ENCODE measurements at regions not wholly inside any gene's neighbourhood (a gene's known extent, or its start where the extent isn't known, plus 50 kb on each side); places are given as distances from the start of the nearest gene placed in this dataset.
A peak's percentile ranks its signal among the peaks of the same experiment; 100 is the strongest.
"Not testable (repeated sequence)": the region's sequence is repeated elsewhere in the genome, so short reads cannot be mapped to it uniquely, and the experiment has no call there.

DNA sequence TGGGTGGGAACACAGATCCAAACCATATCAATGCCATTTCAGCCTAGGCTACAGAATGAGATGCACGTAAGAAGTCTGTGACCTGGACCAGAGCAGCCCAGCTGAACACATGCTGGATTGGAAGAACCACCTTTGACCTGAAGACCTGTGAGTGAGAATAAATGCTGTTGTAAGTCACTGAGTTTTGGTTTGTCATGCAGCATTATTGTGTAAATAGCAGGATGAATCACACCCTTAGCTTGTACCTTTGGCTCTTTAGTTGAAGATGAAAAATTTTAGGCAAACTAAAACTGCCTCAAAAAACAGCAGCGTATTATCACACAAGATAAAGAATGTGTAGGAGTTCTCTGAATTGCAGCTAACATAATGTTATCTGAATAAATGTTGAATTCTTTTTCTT lies 199.4 kb upstream of the LRIG3 start:
- DNase-seq (ENCODE audit: low read depth), result no peak
- TF ChIP-seq, protein P1, sequence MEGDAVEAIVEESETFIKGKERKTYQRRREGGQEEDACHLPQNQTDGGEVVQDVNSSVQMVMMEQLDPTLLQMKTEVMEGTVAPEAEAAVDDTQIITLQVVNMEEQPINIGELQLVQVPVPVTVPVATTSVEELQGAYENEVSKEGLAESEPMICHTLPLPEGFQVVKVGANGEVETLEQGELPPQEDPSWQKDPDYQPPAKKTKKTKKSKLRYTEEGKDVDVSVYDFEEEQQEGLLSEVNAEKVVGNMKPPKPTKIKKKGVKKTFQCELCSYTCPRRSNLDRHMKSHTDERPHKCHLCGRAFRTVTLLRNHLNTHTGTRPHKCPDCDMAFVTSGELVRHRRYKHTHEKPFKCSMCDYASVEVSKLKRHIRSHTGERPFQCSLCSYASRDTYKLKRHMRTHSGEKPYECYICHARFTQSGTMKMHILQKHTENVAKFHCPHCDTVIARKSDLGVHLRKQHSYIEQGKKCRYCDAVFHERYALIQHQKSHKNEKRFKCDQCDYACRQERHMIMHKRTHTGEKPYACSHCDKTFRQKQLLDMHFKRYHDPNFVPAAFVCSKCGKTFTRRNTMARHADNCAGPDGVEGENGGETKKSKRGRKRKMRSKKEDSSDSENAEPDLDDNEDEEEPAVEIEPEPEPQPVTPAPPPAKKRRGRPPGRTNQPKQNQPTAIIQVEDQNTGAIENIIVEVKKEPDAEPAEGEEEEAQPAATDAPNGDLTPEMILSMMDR (IDR thresholded peaks at IDR 0.05; ENCODE audit: low read depth, low read length, missing control alignments), result no peak
- H3K4me3 ChIP-seq (ENCODE audit: low read depth, low read length), result no peak overlapping the region

DNA sequence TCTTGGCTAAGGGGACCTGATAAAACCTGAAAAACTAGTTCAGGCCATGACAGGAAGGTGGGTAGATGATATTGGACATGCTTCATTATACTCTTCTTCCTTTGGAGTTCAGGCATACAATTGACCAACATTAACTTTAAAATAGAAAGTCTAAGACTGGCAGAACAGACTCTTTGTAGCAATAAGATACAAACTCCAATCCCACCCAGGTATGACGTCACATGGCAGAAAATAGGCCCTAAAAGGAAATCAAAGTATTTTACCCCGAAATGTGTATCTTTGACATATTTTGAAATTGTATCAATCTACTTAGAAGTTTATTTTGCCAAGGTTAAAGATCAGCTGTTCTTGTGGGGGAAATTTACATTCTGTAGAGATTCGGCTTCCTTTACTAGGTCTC lies 198.1 kb upstream of the LRIG3 start:
- no peak for DNase-seq (ENCODE audit: low read depth)
- TF ChIP-seq, protein P1 (IDR thresholded peaks at IDR 0.05; ENCODE audit: low read depth, low read length, missing control alignments), result no peak
- no peak overlapping the region for H3K4me3 ChIP-seq (ENCODE audit: low read depth, low read length)

DNA sequence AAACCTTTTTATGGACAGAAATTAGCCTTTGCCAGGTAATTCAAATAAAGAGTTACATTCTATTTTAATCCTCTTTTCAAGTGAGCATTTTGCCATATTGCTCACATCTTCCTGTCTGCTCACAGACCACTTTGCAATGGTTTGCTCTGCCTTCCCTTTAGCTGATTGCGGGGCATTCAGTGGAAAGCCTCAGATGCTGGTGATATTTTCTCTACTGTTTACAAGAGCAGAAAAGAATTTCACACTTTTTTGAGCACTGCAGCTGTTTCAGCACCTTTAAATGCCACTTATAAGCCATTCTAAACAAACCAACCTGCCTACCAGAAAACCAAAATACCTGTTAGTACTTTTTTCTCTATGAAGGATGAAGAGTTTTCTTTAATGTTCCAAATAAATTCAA lies 195.7 kb upstream of the LRIG3 start:
- H3K4me3 ChIP-seq (ENCODE audit: low read depth, low read length), result no peak overlapping the region
- no peak for DNase-seq (ENCODE audit: low read depth)
- TF ChIP-seq, protein P1 (IDR thresholded peaks at IDR 0.05; ENCODE audit: low read depth, low read length, missing control alignments), result no peak

DNA sequence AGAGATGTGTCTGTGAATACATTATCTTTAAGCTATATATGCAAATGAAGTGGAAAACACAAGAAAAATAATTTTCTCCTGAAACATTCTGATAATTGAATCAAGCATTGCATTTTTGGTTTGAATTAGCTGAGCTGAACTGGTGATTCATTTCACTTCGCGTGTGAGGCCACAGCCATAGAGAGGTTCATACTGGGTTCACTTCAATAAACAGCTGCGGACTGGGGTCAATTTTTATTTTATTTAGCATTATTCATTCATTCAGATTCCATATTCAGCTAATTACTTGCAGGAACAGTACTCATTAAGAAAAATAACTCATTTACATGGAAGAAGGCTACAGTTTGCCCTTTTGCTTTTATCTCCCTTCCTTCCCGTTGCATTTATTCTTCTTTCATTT lies 195.2 kb upstream of the LRIG3 start:
- no peak for DNase-seq (ENCODE audit: low read depth)

DNA sequence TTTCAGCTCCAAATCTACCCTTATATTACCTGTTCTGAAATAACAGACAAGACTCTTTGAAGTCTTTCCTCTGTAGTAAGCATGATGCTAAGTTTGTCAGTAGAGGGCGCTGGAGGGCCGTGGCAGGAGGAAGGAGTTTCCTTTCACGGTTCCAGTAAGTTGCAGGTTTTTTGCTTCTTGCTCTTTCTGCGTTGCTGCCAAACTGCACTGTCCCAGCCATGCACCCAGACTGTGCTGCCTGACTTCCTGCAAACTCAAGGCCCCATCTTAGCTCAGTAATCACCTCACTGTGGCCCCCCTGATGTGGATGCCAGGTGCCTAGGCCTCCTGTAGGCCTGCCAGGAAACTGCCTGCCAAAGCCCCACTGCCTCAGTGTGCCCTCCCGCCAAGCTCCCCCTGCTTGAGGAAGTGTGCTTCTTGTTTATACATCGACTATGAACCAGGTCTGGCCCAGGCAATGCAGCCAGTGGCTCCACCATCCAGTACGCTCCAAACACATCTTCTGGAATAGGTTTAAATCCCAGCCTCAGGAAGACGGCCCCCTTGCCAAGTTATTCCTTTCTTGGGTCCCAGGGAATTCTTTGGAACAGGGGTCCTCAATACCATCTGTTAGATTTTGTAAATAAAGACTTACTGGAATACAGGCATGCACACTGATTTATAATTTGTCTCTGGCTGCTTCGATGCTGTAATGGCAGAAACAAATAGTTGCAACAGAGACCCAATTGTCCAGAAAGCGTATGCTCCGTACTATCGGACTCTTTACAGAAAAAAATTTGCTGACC lies 193.7 kb upstream of the LRIG3 start:
- no peak overlapping the region for H3K4me3 ChIP-seq (ENCODE audit: low read depth, low read length)
- TF ChIP-seq, protein P1 (IDR thresholded peaks at IDR 0.05; ENCODE audit: low read depth, low read length, missing control alignments), result peak; percentile 87

More for the DNA sequence above, 195.2 kb upstream of the LRIG3 start:
- no peak overlapping the region for H3K4me3 ChIP-seq (ENCODE audit: low read depth, low read length)
- TF ChIP-seq, protein P1 (IDR thresholded peaks at IDR 0.05; ENCODE audit: low read depth, low read length, missing control alignments), result no peak

DNA sequence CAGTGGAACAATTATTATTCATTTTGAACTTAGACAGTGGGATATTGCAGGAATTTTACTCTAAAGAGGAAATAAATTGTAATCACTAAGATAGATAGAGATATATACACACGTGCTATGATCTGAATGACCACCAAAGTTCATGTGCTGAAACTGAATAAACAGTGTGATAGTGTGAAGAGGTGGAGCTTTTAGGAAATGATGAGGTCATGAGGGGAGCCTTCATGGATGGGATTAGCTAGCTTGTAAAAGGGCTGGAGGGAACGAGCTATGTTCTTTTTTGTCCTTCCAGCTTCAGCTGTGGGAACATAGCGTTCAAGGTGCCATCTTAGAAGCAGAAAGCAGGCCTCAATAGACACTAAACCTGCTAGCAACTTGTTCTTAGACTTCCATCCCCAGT lies 191.5 kb upstream of the LRIG3 start:
- no peak for DNase-seq (ENCODE audit: low read depth)
- TF ChIP-seq, protein P1 (IDR thresholded peaks at IDR 0.05; ENCODE audit: low read depth, low read length, missing control alignments), result no peak
- H3K4me3 ChIP-seq (ENCODE audit: low read depth, low read length), result no peak overlapping the region

More for the DNA sequence above, 193.7 kb upstream of the LRIG3 start:
- DNase-seq (ENCODE audit: low read depth), result peak; percentile 34

DNA sequence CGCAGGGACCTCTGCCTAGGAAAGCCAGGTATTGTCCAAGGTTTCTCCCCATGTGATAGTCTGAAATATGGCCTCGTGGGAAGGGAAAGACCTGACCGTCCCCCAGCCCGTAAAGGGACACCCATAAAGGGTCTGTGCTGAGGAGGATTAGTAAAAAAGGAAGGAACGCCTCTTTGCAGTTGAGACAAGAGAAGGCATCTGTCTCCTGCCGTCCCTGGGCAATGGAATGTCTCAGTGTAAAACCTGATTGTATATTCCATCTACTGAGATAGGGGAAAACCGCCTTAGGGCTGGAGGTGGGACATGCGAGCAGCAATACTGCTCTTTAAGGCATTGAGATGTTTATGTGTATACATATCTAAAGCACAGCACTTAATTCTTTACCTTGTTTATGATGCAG lies 188.2 kb upstream of the LRIG3 start:
- H3K4me3 ChIP-seq (ENCODE audit: low read depth, low read length); DNase-seq (ENCODE audit: low read depth): not testable (repeated sequence)
